SK-N-DZ (cell line): ENCODE measurements at regions not wholly inside any gene's neighbourhood (a gene's known extent, or its start where the extent isn't known, plus 50 kb on each side); places are given as distances from the start of the nearest gene placed in this dataset.

Experiments used
- DNase-seq: peaks from one replicate; pipeline ENCODE4 v3.0.0-alpha.2; 2015; ENCODE audit warnings: low spot score

GRCh38 chr4:99763635-99764101 lies 53.0 kb upstream of the DAPP1 start:
- DNase-seq, result no peak

GRCh38 chr4:99762728-99763127 lies 53.9 kb upstream of the DAPP1 start:
- no peak for DNase-seq

- DNase-seq, result no peak
Observed at GRCh38 chr4:99759988-99760387, 56.6 kb upstream of the DAPP1 start.

GRCh38 chr4:99759346-99759984 lies 57.2 kb upstream of the DAPP1 start:
- DNase-seq, result no peak

- no peak for DNase-seq
Observed at GRCh38 chr4:99755223-99755944, 61.2 kb upstream of the DAPP1 start.

- no peak for DNase-seq
Observed at GRCh38 chr4:99754756-99755155, 61.9 kb upstream of the DAPP1 start.

- no peak for DNase-seq
Observed at GRCh38 chr4:99753931-99754330, 62.7 kb upstream of the DAPP1 start.

- DNase-seq, result no peak
Observed at GRCh38 chr4:99749445-99750391, 66.9 kb upstream of the DAPP1 start.

GRCh38 chr4:99746443-99746842 lies 70.2 kb upstream of the DAPP1 start:
- no peak for DNase-seq

- no peak for DNase-seq
Observed at GRCh38 chr4:99736846-99737245, 79.2 kb upstream of the C4orf54 start.

GRCh38 chr4:99735822-99736221 lies 78.2 kb upstream of the C4orf54 start:
- no peak for DNase-seq

- DNase-seq, result no peak
Observed at GRCh38 chr4:99734583-99735322, 77.1 kb upstream of the C4orf54 start.

- peak; percentile 80 for DNase-seq
Observed at GRCh38 chr4:99733455-99733854, 75.8 kb upstream of the C4orf54 start.

GRCh38 chr4:99729186-99729585 lies 71.6 kb upstream of the C4orf54 start:
- DNase-seq, result no peak

GRCh38 chr4:99724067-99724466 lies 66.4 kb upstream of the C4orf54 start:
- no peak for DNase-seq

- DNase-seq, result no peak
Observed at GRCh38 chr4:99723612-99724011, 66.0 kb upstream of the C4orf54 start.

GRCh38 chr4:99722725-99723124 lies 65.1 kb upstream of the C4orf54 start:
- no peak for DNase-seq

GRCh38 chr4:99722006-99722405 lies 64.4 kb upstream of the C4orf54 start:
- no peak for DNase-seq

- DNase-seq, result no peak
Observed at GRCh38 chr4:99720206-99720605, 62.6 kb upstream of the C4orf54 start.

- DNase-seq, result no peak
Observed at GRCh38 chr4:99716996-99717395, 59.4 kb upstream of the C4orf54 start.

GRCh38 chr4:99715286-99715685 lies 57.7 kb upstream of the C4orf54 start:
- DNase-seq, result no peak
